ENCODE measurements at regions not wholly inside any gene's neighbourhood (a gene's known extent, or its start where the extent isn't known, plus 50 kb on each side); places are given as distances from the start of the nearest gene placed in this dataset.
"Not testable (repeated sequence)": the region's sequence is repeated elsewhere in the genome, so short reads cannot be mapped to it uniquely, and the experiment has no call there.

- no peak for TF ChIP-seq CTCF (IDR thresholded peaks at IDR 0.05; ENCODE audit: unreplicated experiment)
- peaks cover 1% of the 10 kb centered on the region for H3K36me3 Mint-ChIP-seq
- peaks cover 4% of the 10 kb centered on the region for H3K9me3 Mint-ChIP-seq
- H3K4me1 Mint-ChIP-seq: no peaks in the 10 kb centered on the region
- no peak overlapping the region for H3K27ac Mint-ChIP-seq
- no peak overlapping the region for H3K4me3 Mint-ChIP-seq
- no peak for DNase-seq (ENCODE audit: low spot score in 2 of 2, unreplicated experiment in 2 of 2)
- no peaks in the 10 kb centered on the region for H3K27me3 Mint-ChIP-seq (ENCODE audit: low read depth)
Measured at GRCh38 chrX:73932522-73932921, 80.0 kb upstream of the XIST start.

GRCh38 chrX:73930300-73930699 lies 77.8 kb upstream of the XIST start:
- Mint-ChIP-seq H3K4me3 (no peak overlapping the region), H3K36me3 (peaks cover 1% of the 10 kb centered on the region), H3K27ac (no peak overlapping the region), H3K9me3 (peaks cover 4% of the 10 kb centered on the region), H3K4me1 (no peaks in the 10 kb centered on the region), H3K27me3 (ENCODE audit: low read depth) (no peaks in the 10 kb centered on the region)
- TF ChIP-seq CTCF (IDR thresholded peaks at IDR 0.05; ENCODE audit: unreplicated experiment): no peak
- no peak for DNase-seq (ENCODE audit: low spot score in 2 of 2, unreplicated experiment in 2 of 2)

GRCh38 chrX:73922856-73923455 lies 70.4 kb upstream of the XIST start:
- no peak for TF ChIP-seq CTCF (IDR thresholded peaks at IDR 0.05; ENCODE audit: unreplicated experiment)
- no peak for DNase-seq (ENCODE audit: low spot score in 2 of 2, unreplicated experiment in 2 of 2)
- Mint-ChIP-seq H3K9me3 (peaks cover 5% of the 10 kb centered on the region), H3K4me3 (no peak overlapping the region), H3K27ac (peak overlapping the region; percentile 2), H3K36me3 (no peaks in the 10 kb centered on the region), H3K27me3 (ENCODE audit: low read depth) (no peaks in the 10 kb centered on the region), H3K4me1 (peaks cover 18% of the 10 kb centered on the region)

- H3K9me3 Mint-ChIP-seq: peaks cover 3% of the 10 kb centered on the region
- no peaks in the 10 kb centered on the region for H3K36me3 Mint-ChIP-seq
- peak overlapping the region; percentile 95 for H3K27ac Mint-ChIP-seq
- H3K27me3 Mint-ChIP-seq (ENCODE audit: low read depth): no peaks in the 10 kb centered on the region
- no peak for DNase-seq (ENCODE audit: low spot score in 2 of 2, unreplicated experiment in 2 of 2)
- TF ChIP-seq CTCF (IDR thresholded peaks at IDR 0.05; ENCODE audit: unreplicated experiment): no peak
- H3K4me1 Mint-ChIP-seq: peaks cover 53% of the 10 kb centered on the region
- no peak overlapping the region for H3K4me3 Mint-ChIP-seq
Measured at GRCh38 chrX:73916931-73917667, 64.6 kb upstream of the XIST start.

- Mint-ChIP-seq H3K27me3 (ENCODE audit: low read depth) (no peaks in the 10 kb centered on the region), H3K4me1 (peaks cover 53% of the 10 kb centered on the region), H3K27ac (peak overlapping the region; percentile 95), H3K9me3 (no peaks in the 10 kb centered on the region), H3K36me3 (no peaks in the 10 kb centered on the region), H3K4me3 (no peak overlapping the region)
- no peak for TF ChIP-seq CTCF (IDR thresholded peaks at IDR 0.05; ENCODE audit: unreplicated experiment)
- DNase-seq (ENCODE audit: low spot score in 2 of 2, unreplicated experiment in 2 of 2): no peak
Measured at GRCh38 chrX:73916489-73916888, 64.0 kb upstream of the XIST start.

- not testable (repeated sequence) for DNase-seq (ENCODE audit: low spot score in 2 of 2, unreplicated experiment in 2 of 2); H3K36me3 Mint-ChIP-seq; H3K27me3 Mint-ChIP-seq (ENCODE audit: low read depth); H3K4me3 Mint-ChIP-seq; H3K9me3 Mint-ChIP-seq
- Mint-ChIP-seq H3K27ac (peak overlapping the region; percentile 95), H3K4me1 (peaks cover 53% of the 10 kb centered on the region)
Measured at GRCh38 chrX:73914792-73915191, 62.3 kb upstream of the XIST start.
